ENCODE measurements at regions not wholly inside any gene's neighbourhood (a gene's known extent, or its start where the extent isn't known, plus 50 kb on each side); places are given as distances from the start of the nearest gene placed in this dataset.
"Not testable (repeated sequence)": the region's sequence is repeated elsewhere in the genome, so short reads cannot be mapped to it uniquely, and the experiment has no call there.

DNA sequence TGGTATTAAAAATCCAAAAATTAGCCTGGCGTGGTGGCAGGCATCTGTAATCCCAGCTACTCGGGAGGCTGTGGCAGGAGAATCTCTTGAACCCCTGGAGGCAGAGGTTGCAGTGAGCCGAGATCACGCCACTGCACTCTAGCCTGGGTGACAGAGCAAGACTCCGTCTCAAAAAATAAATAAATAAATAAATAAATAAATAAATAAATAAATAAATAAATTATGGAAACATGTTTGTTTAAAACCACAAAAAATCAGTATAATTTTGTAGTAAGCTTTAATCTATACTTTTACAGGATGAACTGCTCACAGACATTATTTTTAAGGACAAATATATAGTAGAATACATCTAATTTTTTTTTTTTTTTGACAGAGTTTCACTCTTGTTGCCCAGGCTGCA, 521.3 kb upstream of the ATXN7L3B start:
- not testable (repeated sequence) for TF ChIP-seq CTCF, POLR2A, EP300 (IDR thresholded peaks at IDR 0.05)

Data from tibial nerve (tissue), 4 donors.